ENCODE measurements at regions not wholly inside any gene's neighbourhood (a gene's known extent, or its start where the extent isn't known, plus 50 kb on each side); places are given as distances from the start of the nearest gene placed in this dataset.

DNA sequence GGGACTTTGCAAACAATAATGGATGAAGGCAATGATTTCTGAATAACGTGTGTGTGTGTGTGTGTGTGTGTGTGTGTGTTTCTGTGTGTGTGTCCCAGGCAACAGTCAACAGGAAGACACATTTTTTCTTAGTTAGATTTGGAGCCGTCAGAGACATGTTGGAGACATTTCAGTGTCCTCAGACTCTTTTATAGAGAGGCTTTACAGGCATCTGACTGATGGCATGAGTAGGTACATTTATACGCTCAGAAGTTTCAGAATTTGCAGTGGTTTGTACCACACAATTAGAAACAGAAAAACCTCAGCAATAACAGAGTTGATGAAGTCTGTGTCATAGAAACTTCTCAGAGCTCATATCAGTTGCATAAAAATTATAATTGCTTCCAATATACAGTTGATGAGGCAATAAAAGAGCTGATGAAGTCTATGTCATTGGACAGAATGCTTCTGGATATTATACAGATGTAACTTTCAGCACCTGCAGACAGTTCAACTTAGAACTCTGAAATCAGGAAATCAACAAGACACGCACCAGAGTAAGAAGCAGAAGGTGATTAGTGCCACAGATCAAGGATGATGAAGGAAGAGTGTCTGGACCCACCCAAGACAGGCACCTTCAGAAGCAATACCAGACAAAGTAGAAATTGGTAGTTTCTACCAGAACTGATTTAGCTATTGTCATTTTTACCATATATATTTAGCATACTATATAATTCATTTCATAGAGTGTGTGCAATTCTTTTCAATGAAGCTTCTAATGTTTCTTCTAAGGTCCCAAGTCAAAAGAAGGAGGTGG is 104.5 kb upstream of the LYZL1 start:
- FAIRE-seq = no peak
- Histone ChIP-seq H3K9ac (ENCODE audit: control insufficient read depth, extremely low read depth, insufficient read depth, low read length) (no peak overlapping the region), H3K79me2 (ENCODE audit: control insufficient read depth, insufficient read depth, low read length) (no peaks in the 10 kb centered on the region), H3K9me3 (ENCODE audit: control insufficient read depth, low read depth, low read length) (no peaks in the 10 kb centered on the region), H3K27ac (ENCODE audit: control insufficient read depth, insufficient read depth, low read length) (no peak overlapping the region), H3K9me1 (ENCODE audit: control insufficient read depth, extremely low read depth, insufficient read depth, low read length) (no peaks in the 10 kb centered on the region), H3K4me1 (ENCODE audit: control insufficient read depth, extremely low read depth, insufficient read depth, low read length) (no peaks in the 10 kb centered on the region), H3K27me3 (ENCODE audit: control insufficient read depth, extremely low read depth, insufficient read depth, low read length) (no peaks in the 10 kb centered on the region), H3K4me2 (ENCODE audit: control insufficient read depth, extremely low read depth, insufficient read depth, low read depth, low read length) (no peak overlapping the region), H3K36me3 (ENCODE audit: control insufficient read depth in 2 of 2, extremely low read depth in 1 of 2, insufficient read depth in 2 of 2, low read length in 2 of 2) (no peaks in the 10 kb centered on the region), H4K20me1 (ENCODE audit: control insufficient read depth, extremely low read depth, insufficient read depth, low read length) (no peaks in the 10 kb centered on the region), H3K4me3 (ENCODE audit: control insufficient read depth in 2 of 3, extremely low read depth in 1 of 3, insufficient read depth in 2 of 3, low read depth in 1 of 3, low read length in 3 of 3) (no peak overlapping the region), H2AFZ (ENCODE audit: control insufficient read depth, low read length) (no peak overlapping the region)
- dilution Hi-C loops (cut with MboI; ENCODE audit: extremely low pct_ligation_motif_present, low sequenced_read_pairs) = no loop called here
- TF ChIP-seq, protein P1, sequence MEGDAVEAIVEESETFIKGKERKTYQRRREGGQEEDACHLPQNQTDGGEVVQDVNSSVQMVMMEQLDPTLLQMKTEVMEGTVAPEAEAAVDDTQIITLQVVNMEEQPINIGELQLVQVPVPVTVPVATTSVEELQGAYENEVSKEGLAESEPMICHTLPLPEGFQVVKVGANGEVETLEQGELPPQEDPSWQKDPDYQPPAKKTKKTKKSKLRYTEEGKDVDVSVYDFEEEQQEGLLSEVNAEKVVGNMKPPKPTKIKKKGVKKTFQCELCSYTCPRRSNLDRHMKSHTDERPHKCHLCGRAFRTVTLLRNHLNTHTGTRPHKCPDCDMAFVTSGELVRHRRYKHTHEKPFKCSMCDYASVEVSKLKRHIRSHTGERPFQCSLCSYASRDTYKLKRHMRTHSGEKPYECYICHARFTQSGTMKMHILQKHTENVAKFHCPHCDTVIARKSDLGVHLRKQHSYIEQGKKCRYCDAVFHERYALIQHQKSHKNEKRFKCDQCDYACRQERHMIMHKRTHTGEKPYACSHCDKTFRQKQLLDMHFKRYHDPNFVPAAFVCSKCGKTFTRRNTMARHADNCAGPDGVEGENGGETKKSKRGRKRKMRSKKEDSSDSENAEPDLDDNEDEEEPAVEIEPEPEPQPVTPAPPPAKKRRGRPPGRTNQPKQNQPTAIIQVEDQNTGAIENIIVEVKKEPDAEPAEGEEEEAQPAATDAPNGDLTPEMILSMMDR (optimal IDR thresholded peaks at IDR 0.05 in 1 of 3, IDR thresholded peaks at IDR 0.05 in 1 of 3, conservative IDR thresholded peaks at IDR 0.05 in 1 of 3; ENCODE audit: extremely low read depth in 1 of 3, insufficient read depth in 2 of 3, low read length in 3 of 3) = no peak
- no peak for TF ChIP-seq EZH2 (IDR thresholded peaks at IDR 0.05; ENCODE audit: low read length)
- DNase-seq (ENCODE audit: low read depth, low spot score) = no peak

- H3K27me3 ChIP-seq (ENCODE audit: control insufficient read depth, extremely low read depth, insufficient read depth, low read length) = no peaks in the 10 kb centered on the region
- no peaks in the 10 kb centered on the region for H3K79me2 ChIP-seq (ENCODE audit: control insufficient read depth, insufficient read depth, low read length)
- H3K27ac ChIP-seq (ENCODE audit: control insufficient read depth, insufficient read depth, low read length) = no peak overlapping the region
- no peak for DNase-seq (ENCODE audit: low read depth, low spot score)
- TF ChIP-seq, protein P1 (optimal IDR thresholded peaks at IDR 0.05 in 1 of 3, IDR thresholded peaks at IDR 0.05 in 1 of 3, conservative IDR thresholded peaks at IDR 0.05 in 1 of 3; ENCODE audit: extremely low read depth in 1 of 3, insufficient read depth in 2 of 3, low read length in 3 of 3) = no peak
- TF ChIP-seq EZH2 (IDR thresholded peaks at IDR 0.05; ENCODE audit: low read length) = no peak
- H3K4me3 ChIP-seq (ENCODE audit: control insufficient read depth in 2 of 3, extremely low read depth in 1 of 3, insufficient read depth in 2 of 3, low read depth in 1 of 3, low read length in 3 of 3) = no peak overlapping the region
- no peak overlapping the region for H2AFZ ChIP-seq (ENCODE audit: control insufficient read depth, low read length)
- FAIRE-seq = no peak
- H3K9me1 ChIP-seq (ENCODE audit: control insufficient read depth, extremely low read depth, insufficient read depth, low read length) = no peaks in the 10 kb centered on the region
- dilution Hi-C loops (cut with MboI; ENCODE audit: extremely low pct_ligation_motif_present, low sequenced_read_pairs) = no loop called here
- no peaks in the 10 kb centered on the region for H4K20me1 ChIP-seq (ENCODE audit: control insufficient read depth, extremely low read depth, insufficient read depth, low read length)
- no peaks in the 10 kb centered on the region for H3K9me3 ChIP-seq (ENCODE audit: control insufficient read depth, low read depth, low read length)
- H3K4me1 ChIP-seq (ENCODE audit: control insufficient read depth, extremely low read depth, insufficient read depth, low read length) = no peaks in the 10 kb centered on the region
- H3K36me3 ChIP-seq (ENCODE audit: control insufficient read depth in 2 of 2, extremely low read depth in 1 of 2, insufficient read depth in 2 of 2, low read length in 2 of 2) = no peaks in the 10 kb centered on the region
- no peak overlapping the region for H3K4me2 ChIP-seq (ENCODE audit: control insufficient read depth, extremely low read depth, insufficient read depth, low read depth, low read length)
- H3K9ac ChIP-seq (ENCODE audit: control insufficient read depth, extremely low read depth, insufficient read depth, low read length) = no peak overlapping the region
Measured at GRCh38 chr10:29185050-29185449, 103.8 kb upstream of the LYZL1 start.
